GM19023 (cell line): ENCODE measurements at regions not wholly inside any gene's neighbourhood (a gene's known extent, or its start where the extent isn't known, plus 50 kb on each side); places are given as distances from the start of the nearest gene placed in this dataset.

Experiments used
- ATAC-seq: cut with Tn5 transposase; IDR thresholded peaks from one replicate; pipeline ENCODE4 v1.9.1; 2021; ENCODE audit warnings: mild to moderate bottlenecking, moderate library complexity; ENCODE audit not compliant: unreplicated experiment

DNA sequence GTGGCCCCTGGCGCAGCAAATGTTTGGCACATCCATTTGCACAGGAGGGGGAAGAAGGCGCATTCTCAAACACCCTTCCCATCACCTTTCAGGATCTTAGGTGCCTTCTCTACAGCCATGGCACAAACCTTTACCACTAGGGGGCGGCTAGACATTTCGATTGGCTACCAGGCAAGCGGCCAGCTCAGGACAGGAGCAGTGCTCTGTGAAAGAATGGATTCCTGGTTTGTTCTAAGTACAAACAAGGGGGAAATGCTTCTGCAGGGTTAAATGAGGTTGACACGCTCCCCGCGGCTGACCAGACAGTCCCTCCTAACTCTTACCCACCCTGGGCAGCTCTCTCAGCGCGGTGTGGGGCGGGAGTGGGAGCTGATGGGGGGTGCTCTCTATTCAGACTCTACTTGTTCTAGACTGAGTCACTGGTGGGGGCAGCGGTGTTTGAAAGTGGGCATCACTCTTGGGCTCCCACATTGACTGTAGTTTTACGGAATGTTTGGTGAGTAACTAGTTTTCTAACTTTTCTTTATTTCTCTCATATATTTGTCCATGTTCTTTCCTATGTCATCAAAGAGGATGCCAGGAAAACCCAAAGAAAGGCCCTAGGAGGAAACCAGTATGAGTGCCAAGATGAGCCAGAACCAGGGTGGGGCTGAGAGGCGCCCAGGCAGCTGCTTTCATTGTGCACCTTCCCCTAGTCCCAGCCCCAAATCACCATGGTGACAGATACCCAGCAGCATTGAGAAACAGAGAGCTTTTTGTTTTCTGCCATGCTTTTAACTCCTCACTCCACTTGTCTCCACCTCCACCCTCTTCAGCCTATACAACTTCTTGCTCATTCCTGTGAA, 61.4 kb upstream of the GPR158 start:
- ATAC-seq = peak; percentile 98

DNA sequence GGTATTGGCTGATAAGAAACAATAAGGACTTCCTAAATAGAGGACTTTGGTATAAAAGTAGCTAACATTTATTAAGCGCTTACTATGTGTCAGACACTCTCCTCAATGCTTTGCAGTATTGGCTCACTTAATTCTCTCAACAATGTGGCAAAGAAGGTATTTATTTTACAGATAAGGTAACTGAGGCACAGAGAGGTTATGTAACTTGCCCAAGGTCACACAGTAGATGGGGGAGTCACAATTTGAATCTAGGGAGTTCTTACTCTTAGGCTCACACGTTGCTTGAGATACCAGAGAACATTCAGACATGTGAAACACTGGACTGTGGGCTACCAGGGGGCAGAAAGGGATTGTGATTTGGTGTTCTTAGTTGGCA, 60.8 kb upstream of the GPR158 start:
- ATAC-seq = no peak

DNA sequence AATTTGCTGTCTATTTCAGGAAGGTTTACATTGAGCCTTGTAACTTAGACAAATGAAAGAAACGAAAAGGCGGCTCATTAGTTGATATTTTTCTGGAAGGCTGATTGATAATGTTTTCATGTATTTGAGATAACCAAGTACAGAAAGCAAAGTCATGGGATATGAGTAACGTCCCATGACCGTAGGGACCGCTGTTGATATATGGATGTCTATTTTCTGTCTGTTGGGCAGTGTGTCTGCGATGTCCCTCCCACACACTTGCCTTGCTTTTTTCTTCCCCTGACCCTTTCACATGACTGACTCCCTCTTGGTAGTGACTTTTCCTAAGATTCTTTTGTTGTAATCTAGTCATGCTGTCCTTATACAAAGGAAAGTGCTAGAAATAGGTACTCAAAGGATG, 57.0 kb upstream of the GPR158 start:
- no peak for ATAC-seq

DNA sequence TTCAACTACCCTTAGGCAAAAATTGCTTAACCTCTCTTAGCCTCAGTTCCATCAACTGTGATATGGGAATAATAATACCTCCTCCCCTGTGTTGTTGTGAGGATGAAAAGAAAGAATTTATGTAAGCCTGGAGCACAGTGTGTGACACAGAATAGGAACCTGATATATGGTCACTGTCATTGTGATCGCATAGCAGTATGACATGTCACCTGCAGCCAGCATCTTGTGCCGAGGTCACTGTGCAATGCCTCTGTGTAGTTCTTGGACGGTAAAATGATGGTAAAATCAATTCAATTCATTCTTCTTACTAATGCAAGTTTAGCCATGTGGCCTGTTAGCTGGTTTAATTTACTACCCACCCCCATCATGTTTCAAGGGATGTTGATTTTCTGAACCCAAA, 54.6 kb upstream of the GPR158 start:
- ATAC-seq = no peak
